Ishikawa (cell line): ENCODE measurements at regions not wholly inside any gene's neighbourhood (a gene's known extent, or its start where the extent isn't known, plus 50 kb on each side); places are given as distances from the start of the nearest gene placed in this dataset.

Experiments
- EGR1 ChIP-seq: IDR thresholded peaks from 2 replicates; pipeline ENCODE4 v1.6.1; 2012
- EP300 ChIP-seq: IDR thresholded peaks from 2 replicates; pipeline ENCODE4 v1.6.1; 2012; ENCODE audit warnings: borderline replicate concordance
- FOXM1 ChIP-seq: IDR thresholded peaks from 2 replicates; pipeline ENCODE4 v1.6.1; 2012; ENCODE audit warnings: low read depth, borderline replicate concordance
- NFIC ChIP-seq: IDR thresholded peaks from 2 replicates; pipeline ENCODE4 v1.6.1; 2012
- RAD21 ChIP-seq: IDR thresholded peaks from 2 replicates; pipeline ENCODE4 v1.6.1; 2012; ENCODE audit warnings: low read depth
- ZBTB7A ChIP-seq: IDR thresholded peaks from 2 replicates; pipeline ENCODE4 v1.6.1; 2012; ENCODE audit warnings: low read depth

DNA sequence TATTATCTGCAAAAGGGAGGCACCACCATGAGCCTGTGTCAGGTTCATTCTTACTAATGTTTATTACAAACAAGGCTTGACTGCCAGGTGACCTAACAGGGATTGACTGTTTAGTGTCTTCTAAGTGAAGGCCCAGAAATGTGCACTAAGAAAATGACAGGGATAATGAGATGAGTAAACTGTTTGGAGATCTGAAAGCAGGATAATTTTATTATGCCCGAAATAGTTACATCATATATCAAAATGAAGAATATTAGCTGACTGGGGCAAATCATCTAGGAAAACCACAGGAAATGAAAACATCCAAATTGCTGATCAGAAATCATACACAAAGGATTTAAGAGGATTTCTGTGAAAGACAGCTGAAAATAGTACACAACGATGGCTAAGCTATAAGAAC lies 516.7 kb downstream of the HDGFL1 start:
- TF ChIP-seq ZBTB7A, result no peak
- no peak for TF ChIP-seq NFIC
- TF ChIP-seq FOXM1, result no peak
- no peak for TF ChIP-seq EP300
- no peak for TF ChIP-seq EGR1
- TF ChIP-seq RAD21, result no peak
